Glutamatergic neuron (in vitro differentiated cells): ENCODE measurements at regions not wholly inside any gene's neighbourhood (a gene's known extent, or its start where the extent isn't known, plus 50 kb on each side); places are given as distances from the start of the nearest gene placed in this dataset.

ENCODE experiments used
- DNase-seq: peaks from one replicate; pipeline ENCODE4 v3.0.0; 2022
- H3K27ac Mint-ChIP-seq: one replicate; pipeline ENCODE4 v1.8.0; 2020; ENCODE audit warnings: mild to moderate bottlenecking, mixed read lengths, inconsistent platforms; ENCODE audit not compliant: unreplicated experiment
- H3K27me3 Mint-ChIP-seq: one replicate; pipeline ENCODE4 v1.8.0; 2020; ENCODE audit warnings: mild to moderate bottlenecking, moderate library complexity, mixed read lengths, inconsistent platforms; ENCODE audit not compliant: unreplicated experiment
- H3K36me3 Mint-ChIP-seq: one replicate; pipeline ENCODE4 v1.8.0; 2020; ENCODE audit warnings: mild to moderate bottlenecking, mixed read lengths, inconsistent platforms; ENCODE audit not compliant: unreplicated experiment
- H3K4me1 Mint-ChIP-seq: one replicate; pipeline ENCODE4 v1.8.0; 2020; ENCODE audit warnings: mild to moderate bottlenecking, low read depth, mixed read lengths, inconsistent platforms; ENCODE audit not compliant: unreplicated experiment
- H3K4me3 Mint-ChIP-seq: one replicate; pipeline ENCODE4 v1.8.0; 2020; ENCODE audit warnings: mild to moderate bottlenecking, mixed read lengths, inconsistent platforms; ENCODE audit not compliant: unreplicated experiment
- H3K9me3 Mint-ChIP-seq: one replicate; pipeline ENCODE4 v1.8.0; 2020; ENCODE audit warnings: mild to moderate bottlenecking, moderate library complexity, mixed read lengths, inconsistent platforms; ENCODE audit not compliant: unreplicated experiment
- CTCF ChIP-seq: fragments of 200-600 bp; sonication (generic); IDR thresholded peaks from one replicate; pipeline ENCODE4 v1.5.0; 2021; ENCODE audit not compliant: partially characterized antibody, unreplicated experiment

GRCh38 chr9:10674586-10674985 is 61.8 kb upstream of the PTPRD start:
- peak overlapping the region; percentile 57 for H3K27ac Mint-ChIP-seq
- H3K9me3 Mint-ChIP-seq: peaks cover 2% of the 10 kb centered on the region
- H3K4me1 Mint-ChIP-seq: peaks cover 12% of the 10 kb centered on the region
- peaks cover 7% of the 10 kb centered on the region for H3K27me3 Mint-ChIP-seq
- H3K4me3 Mint-ChIP-seq: no peak overlapping the region
- peaks cover 4% of the 10 kb centered on the region for H3K36me3 Mint-ChIP-seq
- TF ChIP-seq CTCF: no peak
- DNase-seq: no peak

GRCh38 chr9:10678010-10678409 is 65.2 kb upstream of the PTPRD start:
- H3K36me3 Mint-ChIP-seq: peaks cover 17% of the 10 kb centered on the region
- no peak for TF ChIP-seq CTCF
- H3K4me3 Mint-ChIP-seq: no peak overlapping the region
- H3K9me3 Mint-ChIP-seq: peaks cover 2% of the 10 kb centered on the region
- H3K4me1 Mint-ChIP-seq: peaks cover 12% of the 10 kb centered on the region
- DNase-seq: no peak
- H3K27me3 Mint-ChIP-seq: peaks cover 7% of the 10 kb centered on the region
- no peak overlapping the region for H3K27ac Mint-ChIP-seq

GRCh38 chr9:10678790-10679189 is 66.0 kb upstream of the PTPRD start:
- Mint-ChIP-seq H3K4me1 (peaks cover 9% of the 10 kb centered on the region), H3K4me3 (no peak overlapping the region), H3K9me3 (peaks cover 2% of the 10 kb centered on the region), H3K27me3 (peaks cover 2% of the 10 kb centered on the region), H3K27ac (no peak overlapping the region), H3K36me3 (peaks cover 17% of the 10 kb centered on the region)
- no peak for TF ChIP-seq CTCF
- no peak for DNase-seq

GRCh38 chr9:10686943-10687342 is 74.1 kb upstream of the PTPRD start:
- Mint-ChIP-seq H3K4me3 (no peak overlapping the region), H3K9me3 (peaks cover 3% of the 10 kb centered on the region), H3K27me3 (no peaks in the 10 kb centered on the region), H3K36me3 (no peaks in the 10 kb centered on the region), H3K27ac (no peak overlapping the region), H3K4me1 (no peaks in the 10 kb centered on the region)
- no peak for TF ChIP-seq CTCF
- no peak for DNase-seq

GRCh38 chr9:10690546-10690945 is 77.7 kb upstream of the PTPRD start:
- DNase-seq: no peak
- no peak for TF ChIP-seq CTCF
- Mint-ChIP-seq H3K4me1 (no peaks in the 10 kb centered on the region), H3K36me3 (no peaks in the 10 kb centered on the region), H3K9me3 (no peaks in the 10 kb centered on the region), H3K27me3 (no peaks in the 10 kb centered on the region), H3K4me3 (no peak overlapping the region), H3K27ac (no peak overlapping the region)
